ENCODE measurements at regions not wholly inside any gene's neighbourhood (a gene's known extent, or its start where the extent isn't known, plus 50 kb on each side); places are given as distances from the start of the nearest gene placed in this dataset.

DNA sequence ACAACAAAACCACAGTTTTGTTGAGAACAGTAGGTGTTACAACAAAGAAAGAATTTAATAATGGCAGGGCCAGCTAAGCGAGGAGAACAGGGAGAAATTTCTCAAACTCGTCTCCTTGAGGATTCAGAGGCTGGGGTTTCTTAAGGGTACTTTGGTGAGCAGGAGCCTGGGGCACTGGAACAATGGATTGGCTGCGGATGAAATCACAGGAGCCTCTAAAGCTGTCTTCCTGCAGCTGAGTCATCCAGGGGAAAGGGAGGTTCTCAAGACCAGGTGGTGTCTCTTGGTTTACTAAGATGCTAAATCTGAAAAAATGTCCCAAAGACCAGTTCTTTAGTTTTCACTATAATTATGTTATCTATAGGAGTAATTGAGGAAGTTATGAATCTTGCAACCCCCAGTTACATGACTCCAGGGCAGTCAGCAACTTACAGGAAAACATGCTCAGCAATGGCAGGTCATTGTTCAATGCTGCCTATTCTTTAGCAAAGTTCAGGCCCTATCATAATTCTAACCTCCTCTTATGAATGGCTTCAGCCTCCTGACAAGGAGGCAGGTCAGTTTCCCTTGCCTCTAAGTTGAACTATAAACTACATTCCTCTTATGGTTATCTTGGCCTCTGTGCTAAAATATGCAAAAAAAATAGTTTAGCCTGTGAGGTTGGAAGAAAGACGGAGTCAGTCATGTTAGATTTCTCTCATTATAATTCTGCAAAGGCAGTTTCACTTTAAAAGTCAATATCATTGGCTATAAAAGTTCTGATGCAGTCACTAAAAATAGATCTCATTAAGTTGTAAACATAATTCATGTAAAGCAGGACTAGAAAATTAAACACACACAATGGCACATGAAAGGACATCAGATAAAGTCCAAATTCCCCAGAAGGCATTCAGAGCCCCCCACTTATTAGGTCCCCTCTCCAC lies 63.3 kb upstream of the CKS2 start:
- TF ChIP-seq, protein P1, sequence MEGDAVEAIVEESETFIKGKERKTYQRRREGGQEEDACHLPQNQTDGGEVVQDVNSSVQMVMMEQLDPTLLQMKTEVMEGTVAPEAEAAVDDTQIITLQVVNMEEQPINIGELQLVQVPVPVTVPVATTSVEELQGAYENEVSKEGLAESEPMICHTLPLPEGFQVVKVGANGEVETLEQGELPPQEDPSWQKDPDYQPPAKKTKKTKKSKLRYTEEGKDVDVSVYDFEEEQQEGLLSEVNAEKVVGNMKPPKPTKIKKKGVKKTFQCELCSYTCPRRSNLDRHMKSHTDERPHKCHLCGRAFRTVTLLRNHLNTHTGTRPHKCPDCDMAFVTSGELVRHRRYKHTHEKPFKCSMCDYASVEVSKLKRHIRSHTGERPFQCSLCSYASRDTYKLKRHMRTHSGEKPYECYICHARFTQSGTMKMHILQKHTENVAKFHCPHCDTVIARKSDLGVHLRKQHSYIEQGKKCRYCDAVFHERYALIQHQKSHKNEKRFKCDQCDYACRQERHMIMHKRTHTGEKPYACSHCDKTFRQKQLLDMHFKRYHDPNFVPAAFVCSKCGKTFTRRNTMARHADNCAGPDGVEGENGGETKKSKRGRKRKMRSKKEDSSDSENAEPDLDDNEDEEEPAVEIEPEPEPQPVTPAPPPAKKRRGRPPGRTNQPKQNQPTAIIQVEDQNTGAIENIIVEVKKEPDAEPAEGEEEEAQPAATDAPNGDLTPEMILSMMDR (conservative IDR thresholded peaks at IDR 0.05 in 1 of 2, IDR thresholded peaks at IDR 0.05 in 1 of 2; ENCODE audit: extremely low read depth in 1 of 2, insufficient read depth in 1 of 2, low read depth in 1 of 2, low read length in 2 of 2), result no peak
- TF ChIP-seq EZH2 (IDR thresholded peaks at IDR 0.05; ENCODE audit: borderline replicate concordance, low read length), result no peak

Measured in mammary epithelial cell (primary cell).